WTC11 (cell line): ENCODE measurements at regions not wholly inside any gene's neighbourhood (a gene's known extent, or its start where the extent isn't known, plus 50 kb on each side); places are given as distances from the start of the nearest gene placed in this dataset.

Source experiments
- ATAC-seq: fragments of 200-7000 bp; cut with Tn5 transposase; 2 replicates; pipeline ENCODE4 v1.10.0; 2021; ENCODE audit warnings: mild to moderate bottlenecking, moderate library complexity
- CTCF ChIA-PET: fragments of 300-600 bp; sonication (Branson Sonifier 250); formaldehyde crosslinking; loops from one replicate; lab custom pipeline; 2021; ENCODE audit warnings: antibody characterized with exemption; lab: Charles Lee
- POLR2A ChIA-PET: fragments of 350-600 bp; sonication (Branson Sonifier 250); formaldehyde crosslinking; loops from one replicate; lab custom pipeline; 2021; ENCODE audit warnings: antibody characterized with exemption; lab: Charles Lee
- DNase-seq: peaks from one replicate; pipeline ENCODE4 v3.0.0; 2021; ENCODE audit warnings: low spot score
- H3K27ac Mint-ChIP-seq: 2 replicates; pipeline ENCODE4 v1.8.0; 2021; ENCODE audit warnings: mixed read lengths
- H3K27me3 Mint-ChIP-seq: 2 replicates; pipeline ENCODE4 v1.8.0; 2021; ENCODE audit warnings: low read depth, mild to moderate bottlenecking, moderate library complexity, mixed read lengths
- H3K36me3 Mint-ChIP-seq: 2 replicates; pipeline ENCODE4 v1.8.0; 2021; ENCODE audit warnings: mixed read lengths
- H3K4me1 Mint-ChIP-seq: 2 replicates; pipeline ENCODE4 v1.8.0; 2022; ENCODE audit warnings: mixed read lengths
- H3K4me3 Mint-ChIP-seq: 2 replicates; pipeline ENCODE4 v1.8.0; 2021; ENCODE audit warnings: mild to moderate bottlenecking, moderate library complexity, mixed read lengths
- H3K9me3 Mint-ChIP-seq: 2 replicates; pipeline ENCODE4 v1.8.0; 2021; ENCODE audit warnings: mixed read lengths
- AFF4 ChIP-seq: sonication (generic); formaldehyde crosslinking; IDR thresholded peaks from 2 replicates; pipeline ENCODE4 v1.8.1; 2023; ENCODE audit warnings: mild to moderate bottlenecking, missing genetic modification reagents, borderline replicate concordance
- CBFB ChIP-seq: sonication (generic); formaldehyde crosslinking; IDR thresholded peaks from 2 replicates; pipeline ENCODE4 v1.8.1; 2022; ENCODE audit warnings: mild to moderate bottlenecking, low read depth, missing genetic modification reagents
- CDX4 ChIP-seq: fragments of 250-450 bp; sonication (Bioruptor Pico); IDR thresholded peaks from 2 replicates; pipeline ENCODE4 v1.9.0; 2021; ENCODE audit warnings: moderate library complexity, mild to moderate bottlenecking, inconsistent platforms, borderline replicate concordance
- CREM ChIP-seq: sonication (generic); formaldehyde crosslinking; IDR thresholded peaks from 2 replicates; pipeline ENCODE4 v1.8.1; 2022; ENCODE audit warnings: mild to moderate bottlenecking, missing genetic modification reagents, moderate library complexity
- ERG ChIP-seq: fragments of 250-450 bp; sonication (Bioruptor Pico); IDR thresholded peaks from 2 replicates; pipeline ENCODE4 v1.8.0; 2021; ENCODE audit warnings: mild to moderate bottlenecking
- FOXP1 ChIP-seq: sonication (generic); formaldehyde crosslinking; IDR thresholded peaks from 2 replicates; pipeline ENCODE4 v1.8.0; 2022; ENCODE audit warnings: missing genetic modification reagents, mild to moderate bottlenecking, moderate library complexity, borderline replicate concordance
- MAX ChIP-seq: sonication (generic); formaldehyde crosslinking; IDR thresholded peaks from 2 replicates; pipeline ENCODE4 v1.8.0; 2022; ENCODE audit warnings: mild to moderate bottlenecking, missing genetic modification reagents
- MXD4 ChIP-seq: fragments of 250-450 bp; sonication (Bioruptor Pico); IDR thresholded peaks from 2 replicates; pipeline ENCODE4 v1.8.0; 2021; ENCODE audit warnings: mild to moderate bottlenecking, moderate library complexity, borderline replicate concordance
- NR3C1 ChIP-seq: sonication (generic); formaldehyde crosslinking; conservative IDR thresholded peaks from 2 replicates; pipeline ENCODE4 v1.8.1; 2023; ENCODE audit warnings: low read depth, mild to moderate bottlenecking, missing genetic modification reagents
- SOX15 ChIP-seq: fragments of 250-450 bp; sonication (Bioruptor Pico); IDR thresholded peaks from 2 replicates; pipeline ENCODE4 v1.9.0; 2021; ENCODE audit warnings: mild to moderate bottlenecking
- ZNF281 ChIP-seq: sonication (generic); formaldehyde crosslinking; IDR thresholded peaks from 2 replicates; pipeline ENCODE4 v1.8.0; 2023; ENCODE audit warnings: mild to moderate bottlenecking, missing genetic modification reagents
- ZNF532 ChIP-seq: fragments of 250-450 bp; sonication (Bioruptor Pico); IDR thresholded peaks from 2 replicates; pipeline ENCODE4 v1.9.0; 2021; ENCODE audit warnings: mild to moderate bottlenecking, borderline replicate concordance
- TF ChIP-seq, protein P1 (sequence below): sonication (generic); formaldehyde crosslinking; IDR thresholded peaks from 2 replicates; pipeline ENCODE4 v1.8.0; 2022; ENCODE audit warnings: mild to moderate bottlenecking, missing genetic modification reagents
- TF ChIP-seq, protein P2 (sequence below): sonication (generic); formaldehyde crosslinking; IDR thresholded peaks from 2 replicates; pipeline ENCODE4 v1.8.1; 2023; ENCODE audit warnings: mild to moderate bottlenecking, missing genetic modification reagents, moderate library complexity

DNA sequence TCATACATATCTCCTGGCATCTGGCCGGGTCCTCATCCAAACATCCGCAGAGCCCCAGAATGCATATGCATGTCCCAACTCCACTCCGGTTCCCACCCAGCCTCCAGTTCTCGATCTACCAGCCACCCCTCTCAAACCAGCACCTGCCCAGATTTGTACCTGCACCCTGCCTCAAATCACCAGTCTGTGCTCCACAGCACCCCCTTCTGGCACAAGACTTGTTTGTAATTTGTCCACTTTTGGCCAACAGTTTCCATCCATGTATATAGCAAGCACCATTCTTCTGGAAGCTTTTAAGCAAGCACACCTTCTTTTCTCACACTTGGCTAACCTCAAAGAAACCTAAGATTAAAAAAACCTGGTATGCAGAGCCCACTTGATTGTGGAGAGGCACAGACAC lies 644.1 kb downstream of the MID1IP1 start (continued):
- TF ChIP-seq ZNF281 (CRISPR knock-in tag): no peak
- TF ChIP-seq, protein P1, sequence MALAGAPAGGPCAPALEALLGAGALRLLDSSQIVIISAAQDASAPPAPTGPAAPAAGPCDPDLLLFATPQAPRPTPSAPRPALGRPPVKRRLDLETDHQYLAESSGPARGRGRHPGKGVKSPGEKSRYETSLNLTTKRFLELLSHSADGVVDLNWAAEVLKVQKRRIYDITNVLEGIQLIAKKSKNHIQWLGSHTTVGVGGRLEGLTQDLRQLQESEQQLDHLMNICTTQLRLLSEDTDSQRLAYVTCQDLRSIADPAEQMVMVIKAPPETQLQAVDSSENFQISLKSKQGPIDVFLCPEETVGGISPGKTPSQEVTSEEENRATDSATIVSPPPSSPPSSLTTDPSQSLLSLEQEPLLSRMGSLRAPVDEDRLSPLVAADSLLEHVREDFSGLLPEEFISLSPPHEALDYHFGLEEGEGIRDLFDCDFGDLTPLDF: no peak
- TF ChIP-seq SOX15 (CRISPR knock-in tag): no peak

DNA sequence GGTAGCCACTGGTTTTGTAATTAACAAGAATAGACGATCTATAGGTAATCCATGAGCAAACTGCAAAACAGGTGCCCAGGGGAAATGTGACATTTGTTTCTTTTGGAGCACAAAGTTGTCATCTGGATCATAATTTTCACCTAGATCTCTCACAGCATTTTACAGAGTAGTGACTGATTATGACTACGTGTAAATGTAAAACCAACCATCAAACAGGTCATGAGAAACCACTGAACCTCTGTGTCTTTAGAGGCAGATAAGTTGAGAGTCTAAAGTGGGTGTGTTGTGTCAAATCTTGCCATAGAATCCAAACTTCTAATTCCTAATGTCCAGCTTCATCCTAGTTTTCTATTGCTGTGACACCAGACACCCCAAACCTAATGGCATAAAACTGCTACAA lies 648.1 kb downstream of the MID1IP1 start:
- no peaks in the 10 kb centered on the region for H3K36me3 Mint-ChIP-seq
- CTCF ChIA-PET: no interaction called here
- DNase-seq (no peak), ATAC-seq (no peak)
- H3K9me3 Mint-ChIP-seq: no peaks in the 10 kb centered on the region
- H3K4me1 Mint-ChIP-seq: peaks cover 6% of the 10 kb centered on the region; the same call in 1 of the 2 replicates
- H3K4me3 Mint-ChIP-seq: no peak overlapping the region
- no peak overlapping the region for H3K27ac Mint-ChIP-seq
- POLR2A ChIA-PET: no interaction called here
- TF ChIP-seq MXD4 (CRISPR knock-in tag) (no peak), ERG (CRISPR knock-in tag) (no peak)
- no peaks in the 10 kb centered on the region; the same call in 1 of the 2 replicates for H3K27me3 Mint-ChIP-seq

DNA sequence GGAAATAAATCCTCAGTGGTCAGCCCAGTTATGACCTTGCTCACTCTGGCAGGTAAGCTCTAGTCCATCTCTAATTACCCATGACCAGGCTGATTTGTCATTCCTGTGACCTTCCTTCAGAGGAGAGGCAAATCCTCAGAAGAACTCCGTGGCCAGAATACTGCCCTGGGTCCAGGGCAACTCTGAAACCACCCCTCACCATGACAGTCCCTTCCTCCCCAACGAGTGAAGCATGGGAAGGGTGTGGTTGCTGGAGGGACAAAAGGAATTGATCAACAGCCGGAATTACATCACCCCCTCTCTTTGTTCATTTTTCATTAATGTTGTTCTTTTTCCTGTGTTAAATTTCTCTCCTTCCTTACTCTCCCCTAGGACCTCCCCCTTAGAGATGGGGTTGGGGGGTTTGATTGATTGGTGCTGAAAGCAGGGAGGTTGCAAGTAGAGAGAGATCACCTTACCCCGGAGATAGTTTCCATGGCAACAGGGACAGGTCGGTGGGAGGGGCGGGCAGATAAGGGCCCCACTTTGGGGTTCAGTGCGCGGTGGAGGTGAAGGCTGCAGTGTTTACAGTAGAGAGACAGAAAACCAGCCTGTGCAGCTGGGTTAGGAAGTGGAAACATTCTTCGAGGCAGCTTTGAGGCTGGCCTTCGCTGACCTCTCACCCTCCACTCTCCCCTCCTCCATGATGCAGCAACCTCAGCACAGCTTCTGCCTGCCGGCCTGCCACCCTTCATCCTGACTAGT lies 647.4 kb downstream of the BCOR start:
- Mint-ChIP-seq H3K4me1 (peaks cover 6% of the 10 kb centered on the region; the same call in 1 of the 2 replicates), H3K27me3 (no peaks in the 10 kb centered on the region; the same call in 1 of the 2 replicates), H3K4me3 (no peak overlapping the region), H3K36me3 (no peaks in the 10 kb centered on the region), H3K9me3 (no peaks in the 10 kb centered on the region), H3K27ac (no peak overlapping the region)
- CTCF ChIA-PET: no interaction called here
- no peak for ATAC-seq
- DNase-seq: no peak
- POLR2A ChIA-PET: no interaction called here
- TF ChIP-seq, protein P2, sequence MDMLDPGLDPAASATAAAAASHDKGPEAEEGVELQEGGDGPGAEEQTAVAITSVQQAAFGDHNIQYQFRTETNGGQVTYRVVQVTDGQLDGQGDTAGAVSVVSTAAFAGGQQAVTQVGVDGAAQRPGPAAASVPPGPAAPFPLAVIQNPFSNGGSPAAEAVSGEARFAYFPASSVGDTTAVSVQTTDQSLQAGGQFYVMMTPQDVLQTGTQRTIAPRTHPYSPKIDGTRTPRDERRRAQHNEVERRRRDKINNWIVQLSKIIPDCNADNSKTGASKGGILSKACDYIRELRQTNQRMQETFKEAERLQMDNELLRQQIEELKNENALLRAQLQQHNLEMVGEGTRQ: no peak
- TF ChIP-seq AFF4 (CRISPR knock-in tag) (no peak), CBFB (CRISPR knock-in tag) (no peak), CDX4 (no peak), NR3C1 (CRISPR knock-in tag) (no peak), MAX (CRISPR knock-in tag) (no peak), ZNF532 (no peak), FOXP1 (CRISPR knock-in tag) (no peak), ERG (CRISPR knock-in tag) (no peak), CREM (CRISPR knock-in tag) (no peak)
